K562 (cell line): ENCODE measurements at regions not wholly inside any gene's neighbourhood (a gene's known extent, or its start where the extent isn't known, plus 50 kb on each side); places are given as distances from the start of the nearest gene placed in this dataset.

ENCODE experiments used
- ATAC-seq: fragments of 200-7000 bp; cut with Tn5 transposase; 3 replicates; pipeline ENCODE4 v1.9.1; 2020; ENCODE audit warnings: moderate library complexity
- BruUV-seq: library from RNA; stranded (reverse); fragments of 400-500 nt; replicated peaks from 2 replicates; lab custom pipeline; 2021; lab: Mats Ljungman, UMichigan
- CTCF ChIA-PET: fragments of 300-600 bp; formaldehyde crosslinking; extraction: SDS; loops from one replicate; lab custom pipeline; 2021; ENCODE audit warnings: low intra/inter-chr PET ratio; lab: Yijun Ruan, JAX
- POLR2A ChIA-PET: fragments of 300-600, 350-650 bp; sonication (Branson Sonifier 250); formaldehyde crosslinking; extraction: SDS; loops from one replicate; lab custom pipeline; 2021; ENCODE audit warnings: antibody characterized with exemption, inconsistent platforms; lab: Yijun Ruan, JAX
- DNase-seq, 4 experiments: peaks; one replicate each; pipeline versions ENCODE4 v3.0.0 to v3.0.0-alpha.2; 2011 to 2018; ENCODE audit warnings: low spot score in 3 of 4, mixed read lengths in 3 of 4; ENCODE audit errors: extremely low read depth in 1 of 4
- FAIRE-seq: peaks from 2 replicates; lab custom pipeline; 2011; peaks lifted over from hg19 to GRCh38; lab: Jason Lieb, UNC
- H2AFZ ChIP-seq: 2 replicates; pipeline ENCODE4 v1.6.0; 2011; ENCODE audit warnings: low read depth, low read length, control low read depth, inconsistent platforms
- H3K27ac ChIP-seq: fragments of 200-600 bp; 3 replicates; pipeline ENCODE4 v1.8.0; 2011; ENCODE audit warnings: low read depth, mild to moderate bottlenecking, control low read depth, inconsistent platforms, low read length, moderate library complexity, mixed read lengths; ENCODE audit errors: extremely low read depth
- H3K27me3 ChIP-seq, 2 experiments: fragments of 300-600 bp in 1 of 2; 2 replicates in 1 of 2; 3 replicates in 1 of 2; pipeline versions ENCODE4 v1.6.0 to v1.8.0; 2011; ENCODE audit warnings: inconsistent platforms in 2 of 2, low read length in 2 of 2, mild to moderate bottlenecking in 1 of 2, mixed read lengths in 1 of 2, moderate library complexity in 1 of 2; ENCODE audit not compliant: control insufficient read depth in 2 of 2, insufficient read depth in 2 of 2
- H3K36me3 ChIP-seq: fragments of 300-600 bp; 3 replicates; pipeline ENCODE4 v1.8.0; 2011; ENCODE audit warnings: mild to moderate bottlenecking, low read length, inconsistent platforms; ENCODE audit not compliant: control insufficient read depth, insufficient read depth
- H3K4me1 ChIP-seq, 2 experiments: fragments of 200-600 bp in 1 of 2; replicated peaks in 1 of 2; 2 replicates in 1 of 2; 3 replicates in 1 of 2; pipeline versions ENCODE4 v1.5.1 to v1.8.0; 2011; ENCODE audit warnings: inconsistent platforms in 2 of 2, low read length in 2 of 2, mild to moderate bottlenecking in 1 of 2, mixed read lengths in 1 of 2, moderate library complexity in 1 of 2; ENCODE audit not compliant: control insufficient read depth in 2 of 2, insufficient read depth in 2 of 2
- H3K4me2 ChIP-seq: 2 replicates; pipeline ENCODE4 v1.6.1; 2011; ENCODE audit warnings: low read length, control low read depth, inconsistent platforms, mixed read lengths; ENCODE audit not compliant: insufficient read depth
- H3K4me3 ChIP-seq: fragments of 200-600 bp; sonication (generic), shearing (Covaris generic); 2 replicates; pipeline ENCODE4 v1.5.1; 2016; ENCODE audit warnings: control low read depth, inconsistent platforms
- H3K79me2 ChIP-seq: fragments of 200-600 bp; 3 replicates; pipeline ENCODE4 v1.8.0; 2011; ENCODE audit warnings: low read length, inconsistent platforms; ENCODE audit not compliant: control insufficient read depth, insufficient read depth
- H3K9ac ChIP-seq, 2 experiments: 2 replicates each; pipeline versions ENCODE4 v1.6.0 to v1.6.1; 2011; ENCODE audit warnings: low read depth in 2 of 2, low read length in 2 of 2, control low read depth in 1 of 2, inconsistent platforms in 1 of 2, mild to moderate bottlenecking in 1 of 2, mixed read lengths in 1 of 2; ENCODE audit not compliant: insufficient read depth in 1 of 2
- H3K9me1 ChIP-seq: one replicate; pipeline ENCODE4 v1.6.0; 2011; ENCODE audit warnings: inconsistent platforms, mild to moderate bottlenecking, low read length, moderate library complexity; ENCODE audit not compliant: control insufficient read depth, insufficient read depth
- H3K9me3 ChIP-seq: replicated peaks from 2 replicates; pipeline ENCODE4 v1.5.1; 2011; ENCODE audit warnings: low read depth, low read length, inconsistent platforms; ENCODE audit not compliant: control insufficient read depth, insufficient read depth
- H4K20me1 ChIP-seq: replicated peaks from 2 replicates; pipeline ENCODE4 v1.6.1; 2011; ENCODE audit warnings: low read length, inconsistent platforms, mixed read lengths; ENCODE audit not compliant: control insufficient read depth, insufficient read depth
- BCL6 ChIP-seq: fragments of 250-450 bp; sonication (Bioruptor Pico); IDR thresholded peaks from 2 replicates; pipeline ENCODE4 v1.4.0; 2020
- EP300 ChIP-seq: IDR thresholded peaks from 2 replicates; pipeline ENCODE4 v1.6.1; 2012; ENCODE audit warnings: low read length, improper control_type of control experiment
- HMG20A ChIP-seq: fragments of 450-650 bp; formaldehyde crosslinking; conservative IDR thresholded peaks from 2 replicates; pipeline ENCODE4 v1.4.0; 2020; ENCODE audit warnings: mild to moderate bottlenecking, mixed read lengths
- MED1 ChIP-seq: sonication (generic); formaldehyde crosslinking; IDR thresholded peaks from 2 replicates; pipeline ENCODE4 v1.8.1; 2023; ENCODE audit warnings: missing genetic modification reagents, borderline replicate concordance
- MXI1 ChIP-seq: IDR thresholded peaks from 2 replicates; pipeline ENCODE4 v1.6.1; 2011; ENCODE audit warnings: low read depth, mild to moderate bottlenecking, improper control_type of control experiment, low read length
- SMAD3 ChIP-seq: fragments of 450-650 bp; formaldehyde crosslinking; conservative IDR thresholded peaks from 2 replicates; pipeline ENCODE4 v1.4.0; 2020; ENCODE audit warnings: mild to moderate bottlenecking
- STAG1 ChIP-seq: sonication (generic); formaldehyde crosslinking; IDR thresholded peaks from 2 replicates; pipeline ENCODE4 v1.5.0; 2020; ENCODE audit warnings: missing genetic modification reagents, borderline replicate concordance
- ZNF143 ChIP-seq: sonication (generic); formaldehyde crosslinking; IDR thresholded peaks from 2 replicates; pipeline ENCODE4 v1.9.0; 2022; ENCODE audit warnings: mild to moderate bottlenecking, missing genetic modification reagents
- WGBS: fragments of 100-300 bp; shearing (Covaris generic); methylation state at CpG from one replicate; pipeline ENCODE4 v1.1.6; 2016; ENCODE audit warnings: low coverage, mixed read lengths; ENCODE audit not compliant: insufficient coverage; ENCODE audit errors: missing lambda C conversion rate; 5-methylcytosine and 5-hydroxymethylcytosine counted together
- in situ Hi-C: fragments of 300-500 bp; cut with MboI; formaldehyde crosslinking; loops from 4 replicates; pipeline ENCODE4 v1.15.0; 2018; ENCODE audit warnings: inconsistent platforms, mixed read lengths
- intact Hi-C: fragments of 100-400 bp; cut with micrococcal nuclease; formaldehyde crosslinking; loops from 2 replicates; pipeline ENCODE4 v1.14.2; 2022
- TF ChIP-seq, protein P1 (sequence below): fragments of 450-650 bp; formaldehyde crosslinking; IDR thresholded peaks from 2 replicates; pipeline ENCODE4 v1.4.0; 2020; ENCODE audit warnings: mild to moderate bottlenecking, mixed read lengths
- TF ChIP-seq, protein P2 (sequence below): fragments of 250-450 bp; sonication (Bioruptor Pico); IDR thresholded peaks from 2 replicates; pipeline ENCODE4 v1.4.0; 2020; ENCODE audit warnings: mild to moderate bottlenecking, moderate library complexity, borderline replicate concordance
- TF ChIP-seq, protein P3 (sequence below): fragments of 450-650 bp; conservative IDR thresholded peaks from 2 replicates; pipeline ENCODE4 v1.6.1; 2016; ENCODE audit warnings: missing genetic modification characterization, low read depth, mild to moderate bottlenecking, control low read depth, missing compliant biosample characterization
- TF ChIP-seq, protein P4 (sequence below): sonication (generic); formaldehyde crosslinking; IDR thresholded peaks from 2 replicates; pipeline ENCODE4 v1.5.0; 2020; ENCODE audit warnings: missing genetic modification reagents
- TF ChIP-seq, protein P5 (sequence below): sonication (generic); formaldehyde crosslinking; IDR thresholded peaks from 2 replicates; pipeline ENCODE4 v1.8.1; 2022; ENCODE audit warnings: missing genetic modification reagents

DNA sequence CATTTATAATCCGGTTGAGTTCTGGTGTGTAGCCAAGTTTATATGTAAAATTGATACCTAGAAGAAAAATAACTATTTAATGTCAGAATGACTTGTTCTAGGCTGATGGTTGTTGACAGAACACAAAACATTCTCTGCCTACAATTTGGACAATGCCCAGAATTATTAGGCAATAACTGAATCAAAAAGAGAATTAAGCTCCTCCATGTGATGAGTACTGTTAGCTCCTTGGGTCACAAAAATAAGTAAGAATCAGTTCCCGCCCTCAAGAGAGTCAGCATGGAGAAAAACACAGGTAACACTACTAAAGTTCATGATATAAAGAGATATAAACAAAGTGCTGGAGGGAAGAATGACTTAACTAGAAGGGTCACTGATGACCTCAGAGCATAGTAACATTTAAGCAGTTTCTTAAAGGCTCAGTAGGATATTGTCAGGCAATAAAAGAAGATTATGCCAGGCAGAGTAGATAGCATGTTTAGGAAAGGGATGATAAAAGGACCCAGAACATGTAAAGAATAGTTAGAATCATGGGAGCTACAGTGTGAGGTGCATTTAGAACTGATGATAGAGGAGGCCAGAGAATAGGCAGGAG is 200.5 kb upstream of the ACTBL2 start:
- in situ Hi-C loops = no loop called here
- POLR2A ChIA-PET = interaction anchor here (0.5 kb wide), 1 partner anchor 1028 kb away, joined by 3 read pairs; no protein-coding TSS in a partner anchor
- no peaks in the 10 kb centered on the region for H4K20me1 ChIP-seq
- ATAC-seq = no peak
- intact Hi-C loops = no loop called here
- H3K4me2 ChIP-seq = no peak overlapping the region
- H3K36me3 ChIP-seq = no peaks in the 10 kb centered on the region
- H3K9ac ChIP-seq = no peak overlapping the region
- WGBS = 12% methylated on average over 2 of the region's 2 CpGs
- DNase-seq = no peak
- H3K4me1 ChIP-seq = no peaks in the 10 kb centered on the region
- no peaks in the 10 kb centered on the region for H3K9me1 ChIP-seq
- no peaks in the 10 kb centered on the region for H3K79me2 ChIP-seq
- FAIRE-seq = no peak
- no peak overlapping the region for H3K4me3 ChIP-seq
- no peaks in the 10 kb centered on the region for H3K27me3 ChIP-seq
- H3K9me3 ChIP-seq = no peaks in the 10 kb centered on the region; the same call in 1 of the 2 replicates
- H2AFZ ChIP-seq = no peak overlapping the region
- H3K27ac ChIP-seq = no peak overlapping the region
- no TSS peak for BruUV-seq
- CTCF ChIA-PET = no interaction called here
- TF ChIP-seq, protein P1, sequence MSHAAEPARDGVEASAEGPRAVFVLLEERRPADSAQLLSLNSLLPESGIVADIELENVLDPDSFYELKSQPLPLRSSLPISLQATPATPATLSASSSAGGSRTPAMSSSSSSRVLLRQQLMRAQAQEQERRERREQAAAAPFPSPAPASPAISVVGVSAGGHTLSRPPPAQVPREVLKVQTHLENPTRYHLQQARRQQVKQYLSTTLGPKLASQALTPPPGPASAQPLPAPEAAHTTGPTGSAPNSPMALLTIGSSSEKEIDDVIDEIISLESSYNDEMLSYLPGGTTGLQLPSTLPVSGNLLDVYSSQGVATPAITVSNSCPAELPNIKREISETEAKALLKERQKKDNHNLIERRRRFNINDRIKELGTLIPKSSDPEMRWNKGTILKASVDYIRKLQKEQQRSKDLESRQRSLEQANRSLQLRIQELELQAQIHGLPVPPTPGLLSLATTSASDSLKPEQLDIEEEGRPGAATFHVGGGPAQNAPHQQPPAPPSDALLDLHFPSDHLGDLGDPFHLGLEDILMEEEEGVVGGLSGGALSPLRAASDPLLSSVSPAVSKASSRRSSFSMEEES (CRISPR knock-in tag) = no peak
- TF ChIP-seq, protein P2, sequence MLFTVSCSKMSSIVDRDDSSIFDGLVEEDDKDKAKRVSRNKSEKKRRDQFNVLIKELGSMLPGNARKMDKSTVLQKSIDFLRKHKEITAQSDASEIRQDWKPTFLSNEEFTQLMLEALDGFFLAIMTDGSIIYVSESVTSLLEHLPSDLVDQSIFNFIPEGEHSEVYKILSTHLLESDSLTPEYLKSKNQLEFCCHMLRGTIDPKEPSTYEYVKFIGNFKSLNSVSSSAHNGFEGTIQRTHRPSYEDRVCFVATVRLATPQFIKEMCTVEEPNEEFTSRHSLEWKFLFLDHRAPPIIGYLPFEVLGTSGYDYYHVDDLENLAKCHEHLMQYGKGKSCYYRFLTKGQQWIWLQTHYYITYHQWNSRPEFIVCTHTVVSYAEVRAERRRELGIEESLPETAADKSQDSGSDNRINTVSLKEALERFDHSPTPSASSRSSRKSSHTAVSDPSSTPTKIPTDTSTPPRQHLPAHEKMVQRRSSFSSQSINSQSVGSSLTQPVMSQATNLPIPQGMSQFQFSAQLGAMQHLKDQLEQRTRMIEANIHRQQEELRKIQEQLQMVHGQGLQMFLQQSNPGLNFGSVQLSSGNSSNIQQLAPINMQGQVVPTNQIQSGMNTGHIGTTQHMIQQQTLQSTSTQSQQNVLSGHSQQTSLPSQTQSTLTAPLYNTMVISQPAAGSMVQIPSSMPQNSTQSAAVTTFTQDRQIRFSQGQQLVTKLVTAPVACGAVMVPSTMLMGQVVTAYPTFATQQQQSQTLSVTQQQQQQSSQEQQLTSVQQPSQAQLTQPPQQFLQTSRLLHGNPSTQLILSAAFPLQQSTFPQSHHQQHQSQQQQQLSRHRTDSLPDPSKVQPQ (CRISPR knock-in tag) = no peak
- TF ChIP-seq, protein P3, sequence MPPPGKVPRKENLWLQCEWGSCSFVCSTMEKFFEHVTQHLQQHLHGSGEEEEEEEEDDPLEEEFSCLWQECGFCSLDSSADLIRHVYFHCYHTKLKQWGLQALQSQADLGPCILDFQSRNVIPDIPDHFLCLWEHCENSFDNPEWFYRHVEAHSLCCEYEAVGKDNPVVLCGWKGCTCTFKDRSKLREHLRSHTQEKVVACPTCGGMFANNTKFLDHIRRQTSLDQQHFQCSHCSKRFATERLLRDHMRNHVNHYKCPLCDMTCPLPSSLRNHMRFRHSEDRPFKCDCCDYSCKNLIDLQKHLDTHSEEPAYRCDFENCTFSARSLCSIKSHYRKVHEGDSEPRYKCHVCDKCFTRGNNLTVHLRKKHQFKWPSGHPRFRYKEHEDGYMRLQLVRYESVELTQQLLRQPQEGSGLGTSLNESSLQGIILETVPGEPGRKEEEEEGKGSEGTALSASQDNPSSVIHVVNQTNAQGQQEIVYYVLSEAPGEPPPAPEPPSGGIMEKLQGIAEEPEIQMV (tag) = no peak
- TF ChIP-seq, protein P4, sequence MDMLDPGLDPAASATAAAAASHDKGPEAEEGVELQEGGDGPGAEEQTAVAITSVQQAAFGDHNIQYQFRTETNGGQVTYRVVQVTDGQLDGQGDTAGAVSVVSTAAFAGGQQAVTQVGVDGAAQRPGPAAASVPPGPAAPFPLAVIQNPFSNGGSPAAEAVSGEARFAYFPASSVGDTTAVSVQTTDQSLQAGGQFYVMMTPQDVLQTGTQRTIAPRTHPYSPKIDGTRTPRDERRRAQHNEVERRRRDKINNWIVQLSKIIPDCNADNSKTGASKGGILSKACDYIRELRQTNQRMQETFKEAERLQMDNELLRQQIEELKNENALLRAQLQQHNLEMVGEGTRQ = no peak
- TF ChIP-seq STAG1 (CRISPR knock-in tag) (no peak), MXI1 (no peak), SMAD3 (CRISPR knock-in tag) (no peak), MED1 (CRISPR knock-in tag) (no peak), BCL6 (CRISPR knock-in tag) (no peak), HMG20A (CRISPR knock-in tag) (no peak), EP300 (no peak), ZNF143 (CRISPR knock-in tag) (no peak)
- TF ChIP-seq, protein P5, sequence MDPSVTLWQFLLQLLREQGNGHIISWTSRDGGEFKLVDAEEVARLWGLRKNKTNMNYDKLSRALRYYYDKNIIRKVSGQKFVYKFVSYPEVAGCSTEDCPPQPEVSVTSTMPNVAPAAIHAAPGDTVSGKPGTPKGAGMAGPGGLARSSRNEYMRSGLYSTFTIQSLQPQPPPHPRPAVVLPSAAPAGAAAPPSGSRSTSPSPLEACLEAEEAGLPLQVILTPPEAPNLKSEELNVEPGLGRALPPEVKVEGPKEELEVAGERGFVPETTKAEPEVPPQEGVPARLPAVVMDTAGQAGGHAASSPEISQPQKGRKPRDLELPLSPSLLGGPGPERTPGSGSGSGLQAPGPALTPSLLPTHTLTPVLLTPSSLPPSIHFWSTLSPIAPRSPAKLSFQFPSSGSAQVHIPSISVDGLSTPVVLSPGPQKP (CRISPR knock-in tag) = no peak
